ENCODE measurements at regions not wholly inside any gene's neighbourhood (a gene's known extent, or its start where the extent isn't known, plus 50 kb on each side); places are given as distances from the start of the nearest gene placed in this dataset.

GRCh38 chr10:43928425-43928968 lies 279.8 kb upstream of the ZNF32 start:
- no peak for DNase-seq (ENCODE audit: low read depth)
- H3K4me3 ChIP-seq (ENCODE audit: low read depth, low read length): no peak overlapping the region
- TF ChIP-seq CTCF (IDR thresholded peaks at IDR 0.05; ENCODE audit: insufficient read depth, low read depth, low read length, missing control alignments): no peak

- no peak overlapping the region for H3K4me3 ChIP-seq (ENCODE audit: low read depth, low read length)
- DNase-seq (ENCODE audit: low read depth): no peak
- TF ChIP-seq CTCF (IDR thresholded peaks at IDR 0.05; ENCODE audit: insufficient read depth, low read depth, low read length, missing control alignments): no peak
Measured at GRCh38 chr10:43926875-43927406, 278.3 kb upstream of the ZNF32 start.

- H3K4me3 ChIP-seq (ENCODE audit: low read depth, low read length): no peak overlapping the region
- DNase-seq (ENCODE audit: low read depth): no peak
- no peak for TF ChIP-seq CTCF (IDR thresholded peaks at IDR 0.05; ENCODE audit: insufficient read depth, low read depth, low read length, missing control alignments)
Measured at GRCh38 chr10:43926371-43926770, 277.7 kb upstream of the ZNF32 start.

- no peak overlapping the region for H3K4me3 ChIP-seq (ENCODE audit: low read depth, low read length)
- no peak for TF ChIP-seq CTCF (IDR thresholded peaks at IDR 0.05; ENCODE audit: insufficient read depth, low read depth, low read length, missing control alignments)
- no peak for DNase-seq (ENCODE audit: low read depth)
Measured at GRCh38 chr10:43925793-43926192, 277.1 kb upstream of the ZNF32 start.

- DNase-seq (ENCODE audit: low read depth): no peak
- H3K4me3 ChIP-seq (ENCODE audit: low read depth, low read length): no peak overlapping the region
- TF ChIP-seq CTCF (IDR thresholded peaks at IDR 0.05; ENCODE audit: insufficient read depth, low read depth, low read length, missing control alignments): no peak
Measured at GRCh38 chr10:43923328-43923727, 274.6 kb upstream of the ZNF32 start.

GRCh38 chr10:43922335-43923280 lies 273.9 kb upstream of the ZNF32 start:
- TF ChIP-seq CTCF (IDR thresholded peaks at IDR 0.05; ENCODE audit: insufficient read depth, low read depth, low read length, missing control alignments): no peak
- H3K4me3 ChIP-seq (ENCODE audit: low read depth, low read length): no peak overlapping the region
- DNase-seq (ENCODE audit: low read depth): no peak

Data from GM12865 (cell line).